MM.1S (cell line): ENCODE measurements at regions not wholly inside any gene's neighbourhood (a gene's known extent, or its start where the extent isn't known, plus 50 kb on each side); places are given as distances from the start of the nearest gene placed in this dataset.

Experiments
- DNase-seq: peaks from one replicate; pipeline ENCODE4 v3.0.0-alpha.2; 2015
- H2AFZ ChIP-seq: fragments of 300-600 bp; sonication (generic); 2 replicates; pipeline ENCODE4 v1.6.0; 2016; ENCODE audit warnings: antibody characterized with exemption, low read length
- H3F3A ChIP-seq: fragments of 300-600 bp; sonication (generic); 2 replicates; pipeline ENCODE4 v1.6.1; 2016; ENCODE audit warnings: mild to moderate bottlenecking, antibody characterized with exemption, low read length, moderate library complexity, mixed read lengths; ENCODE audit not compliant: insufficient read depth
- H3K27ac ChIP-seq: fragments of 300-600 bp; sonication (generic); 2 replicates; pipeline ENCODE4 v1.5.1; 2016; ENCODE audit warnings: mild to moderate bottlenecking, low read length
- H3K27me3 ChIP-seq: fragments of 300-600 bp; sonication (generic); replicated peaks from 2 replicates; pipeline ENCODE4 v1.6.0; 2016; ENCODE audit warnings: low read length; ENCODE audit not compliant: insufficient read depth
- H3K36me3 ChIP-seq: fragments of 300-600 bp; sonication (generic); replicated peaks from 2 replicates; pipeline ENCODE4 v1.6.1; 2016; ENCODE audit warnings: mild to moderate bottlenecking, low read length, mixed read lengths; ENCODE audit not compliant: insufficient read depth
- H3K4me1 ChIP-seq: fragments of 300-600 bp; sonication (generic); 2 replicates; pipeline ENCODE4 v1.6.1; 2016; ENCODE audit warnings: low read length, mixed read lengths
- H3K4me2 ChIP-seq: fragments of 300-600 bp; sonication (generic); 2 replicates; pipeline ENCODE4 v1.6.0; 2016; ENCODE audit warnings: low read depth, low read length
- H3K4me3 ChIP-seq: fragments of 300-600 bp; sonication (generic); 2 replicates; pipeline ENCODE4 v1.5.1; 2016; ENCODE audit warnings: low read length, mixed read lengths
- H3K79me2 ChIP-seq: fragments of 300-600 bp; sonication (generic); 2 replicates; pipeline ENCODE4 v1.6.1; 2016; ENCODE audit warnings: mixed run types, low read length, mixed read lengths
- H3K9ac ChIP-seq: fragments of 300-600 bp; sonication (generic); 2 replicates; pipeline ENCODE4 v1.6.1; 2016; ENCODE audit warnings: low read length, mixed read lengths
- H3K9me2 ChIP-seq: fragments of 300-600 bp; sonication (generic); replicated peaks from 2 replicates; pipeline ENCODE4 v1.6.1; 2016; ENCODE audit warnings: mild to moderate bottlenecking, low read length, mixed read lengths; ENCODE audit not compliant: insufficient read depth
- H3K9me3 ChIP-seq: fragments of 300-600 bp; sonication (generic); replicated peaks from 2 replicates; pipeline ENCODE4 v1.6.1; 2016; ENCODE audit warnings: mild to moderate bottlenecking, low read length, mixed read lengths; ENCODE audit not compliant: insufficient read depth
- H4K20me1 ChIP-seq: fragments of 300-600 bp; sonication (generic); 2 replicates; pipeline ENCODE4 v1.6.1; 2016; ENCODE audit warnings: mild to moderate bottlenecking, low read length, moderate library complexity, mixed read lengths; ENCODE audit not compliant: insufficient read depth
- EZH2 ChIP-seq: fragments of 300-600 bp; sonication (generic); optimal IDR thresholded peaks from 2 replicates; pipeline ENCODE3; 2017; ENCODE audit warnings: low read depth, mild to moderate bottlenecking, antibody characterized with exemption, low read length, mixed read lengths
- EZH2phosphoT487 ChIP-seq: fragments of 300-600 bp; sonication (generic); IDR thresholded peaks from 2 replicates; pipeline ENCODE4 v1.6.1; 2018; ENCODE audit warnings: antibody characterized with exemption, low read length
- TF ChIP-seq, protein P1 (sequence below): fragments of 300-600 bp; sonication (generic); IDR thresholded peaks from 2 replicates; pipeline ENCODE4 v1.5.1; 2016; ENCODE audit warnings: antibody characterized with exemption, low read length, mixed read lengths

DNA sequence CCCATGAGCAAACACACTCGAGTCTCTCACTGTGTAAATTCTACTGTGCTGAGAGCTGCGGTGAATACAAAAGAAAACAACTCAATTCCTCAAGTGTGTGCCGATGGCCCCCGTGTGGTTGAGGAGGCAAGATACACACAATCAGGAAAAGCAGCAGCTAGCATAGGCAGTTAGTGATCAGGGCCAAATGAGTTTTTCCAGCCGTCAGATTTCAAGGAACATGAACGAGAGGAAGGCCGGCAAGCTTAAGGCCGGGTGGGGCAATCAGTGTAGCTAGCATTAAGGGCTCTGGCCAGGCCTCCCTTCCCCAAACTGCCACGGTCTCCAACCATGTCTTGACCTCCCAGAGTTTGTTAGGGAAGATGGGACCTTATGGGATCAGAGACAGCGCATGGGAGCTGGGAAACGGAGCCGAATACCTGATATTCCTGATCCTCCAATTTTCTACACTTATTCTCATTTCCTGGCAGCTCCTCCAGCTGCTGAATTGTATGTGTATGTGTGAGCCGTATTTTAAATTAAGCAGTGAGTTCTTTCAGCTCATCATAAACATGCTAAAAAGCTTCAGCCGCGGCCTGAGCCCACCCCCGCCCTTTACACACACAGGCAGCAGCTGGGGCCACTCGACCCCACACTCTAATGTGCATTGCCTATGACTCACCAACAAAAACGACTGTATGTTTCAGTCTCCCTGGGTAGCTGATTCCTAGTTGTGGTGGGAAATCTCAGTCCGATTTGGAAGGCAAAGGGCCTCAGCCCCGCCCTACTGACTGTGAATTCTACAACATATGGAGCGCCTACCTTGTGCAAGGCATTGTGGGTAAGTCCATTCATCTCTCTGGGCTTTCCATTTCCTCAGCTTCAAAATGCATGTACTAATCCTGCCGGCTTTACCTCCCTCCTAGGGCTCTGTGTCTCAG lies 59.9 kb downstream of the RTL9 start:
- H3K9ac ChIP-seq: no peak overlapping the region
- peak; percentile 19 for DNase-seq
- no peaks in the 10 kb centered on the region for H3K27me3 ChIP-seq

DNA sequence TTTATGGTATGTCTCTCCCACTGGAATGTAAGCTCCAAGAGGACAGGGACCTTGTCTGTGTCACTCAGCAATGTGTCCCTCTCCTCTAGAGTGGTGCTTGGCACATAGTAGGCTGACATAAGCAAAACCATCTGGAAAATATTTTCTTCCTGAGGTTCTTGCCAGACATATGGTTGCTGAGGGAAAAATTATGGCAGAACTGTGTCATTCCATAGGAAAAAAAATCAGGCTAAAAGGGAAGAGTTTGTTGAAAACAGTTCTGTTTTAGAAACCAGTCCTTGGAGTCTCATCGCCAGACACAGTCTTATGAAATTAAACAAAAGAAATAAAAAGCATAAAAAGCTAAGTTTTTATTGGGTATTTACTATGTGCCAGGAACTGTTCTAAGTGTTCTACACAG lies 60.9 kb downstream of the RTL9 start:
- Histone ChIP-seq H3K36me3 (no peaks in the 10 kb centered on the region), H3F3A (peaks cover 11% of the 10 kb centered on the region), H2AFZ (no peak overlapping the region), H3K4me3 (no peak overlapping the region), H3K4me2 (no peak overlapping the region), H3K79me2 (no peaks in the 10 kb centered on the region), H3K9me3 (no peaks in the 10 kb centered on the region), H4K20me1 (no peaks in the 10 kb centered on the region), H3K4me1 (peaks cover 14% of the 10 kb centered on the region), H3K27me3 (no peaks in the 10 kb centered on the region), H3K9ac (no peak overlapping the region), H3K27ac (no peak overlapping the region), H3K9me2 (no peaks in the 10 kb centered on the region)
- no peak for DNase-seq
- no peak for TF ChIP-seq EZH2phosphoT487

More for the DNA sequence above, 59.9 kb downstream of the RTL9 start:
- Histone ChIP-seq H3K9me2 (no peaks in the 10 kb centered on the region), H3K4me3 (no peak overlapping the region), H3K4me2 (no peak overlapping the region), H3F3A (peaks cover 21% of the 10 kb centered on the region), H3K9me3 (no peaks in the 10 kb centered on the region), H2AFZ (no peak overlapping the region), H3K79me2 (no peaks in the 10 kb centered on the region), H3K4me1 (peaks cover 23% of the 10 kb centered on the region), H4K20me1 (no peaks in the 10 kb centered on the region), H3K27ac (no peak overlapping the region), H3K36me3 (no peaks in the 10 kb centered on the region)
- TF ChIP-seq EZH2phosphoT487: no peak
- TF ChIP-seq, protein P1, sequence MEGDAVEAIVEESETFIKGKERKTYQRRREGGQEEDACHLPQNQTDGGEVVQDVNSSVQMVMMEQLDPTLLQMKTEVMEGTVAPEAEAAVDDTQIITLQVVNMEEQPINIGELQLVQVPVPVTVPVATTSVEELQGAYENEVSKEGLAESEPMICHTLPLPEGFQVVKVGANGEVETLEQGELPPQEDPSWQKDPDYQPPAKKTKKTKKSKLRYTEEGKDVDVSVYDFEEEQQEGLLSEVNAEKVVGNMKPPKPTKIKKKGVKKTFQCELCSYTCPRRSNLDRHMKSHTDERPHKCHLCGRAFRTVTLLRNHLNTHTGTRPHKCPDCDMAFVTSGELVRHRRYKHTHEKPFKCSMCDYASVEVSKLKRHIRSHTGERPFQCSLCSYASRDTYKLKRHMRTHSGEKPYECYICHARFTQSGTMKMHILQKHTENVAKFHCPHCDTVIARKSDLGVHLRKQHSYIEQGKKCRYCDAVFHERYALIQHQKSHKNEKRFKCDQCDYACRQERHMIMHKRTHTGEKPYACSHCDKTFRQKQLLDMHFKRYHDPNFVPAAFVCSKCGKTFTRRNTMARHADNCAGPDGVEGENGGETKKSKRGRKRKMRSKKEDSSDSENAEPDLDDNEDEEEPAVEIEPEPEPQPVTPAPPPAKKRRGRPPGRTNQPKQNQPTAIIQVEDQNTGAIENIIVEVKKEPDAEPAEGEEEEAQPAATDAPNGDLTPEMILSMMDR: peak; percentile 51

DNA sequence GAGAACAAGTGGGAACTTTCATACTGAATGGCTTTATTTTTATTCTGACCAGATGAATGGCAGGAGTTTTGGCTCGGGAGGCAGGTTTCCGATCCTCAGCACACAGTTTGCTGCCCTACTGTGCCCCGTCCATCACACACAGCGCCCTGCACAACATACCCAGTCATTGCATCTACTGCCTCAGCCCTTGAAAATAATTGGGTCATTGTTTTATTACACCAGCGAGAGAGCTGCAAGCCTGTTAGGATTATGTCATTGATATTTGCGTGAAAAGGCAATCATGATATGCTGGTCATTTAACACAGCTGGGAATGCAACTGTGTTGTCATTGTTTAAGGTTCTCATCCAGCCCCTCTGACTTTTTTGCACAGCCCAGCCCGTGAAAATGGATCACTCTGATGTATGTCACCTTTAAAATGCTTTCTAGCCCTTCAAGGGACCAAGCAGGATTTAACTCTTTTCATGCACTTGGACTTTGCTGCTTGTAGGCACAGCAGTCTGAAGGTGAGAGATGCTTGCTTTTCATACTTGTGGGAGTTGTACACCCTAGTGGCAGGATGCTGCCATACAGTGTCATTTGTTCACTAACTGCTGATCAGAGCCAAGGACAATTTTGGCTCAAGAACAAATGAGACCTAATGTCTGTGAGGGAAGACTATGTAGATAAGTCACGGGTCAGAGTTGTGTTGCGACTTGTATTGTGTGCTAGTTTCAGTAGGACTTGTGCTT lies 62.3 kb downstream of the RTL9 start:
- H3K79me2 ChIP-seq: no peaks in the 10 kb centered on the region
- no peaks in the 10 kb centered on the region for H3K27me3 ChIP-seq
- DNase-seq: peak; percentile 23
- H3K4me3 ChIP-seq: no peak overlapping the region
- H3F3A ChIP-seq: no peaks in the 10 kb centered on the region
- H2AFZ ChIP-seq: no peak overlapping the region
- TF ChIP-seq, protein P1: peak; percentile 48
- TF ChIP-seq EZH2phosphoT487: no peak
- TF ChIP-seq EZH2: no peak
- H3K36me3 ChIP-seq: no peaks in the 10 kb centered on the region
- H3K9ac ChIP-seq: no peak overlapping the region
- H3K4me2 ChIP-seq: no peak overlapping the region
- no peaks in the 10 kb centered on the region for H3K9me3 ChIP-seq
- H3K27ac ChIP-seq: no peak overlapping the region
- no peaks in the 10 kb centered on the region for H4K20me1 ChIP-seq
- H3K4me1 ChIP-seq: peaks cover 3% of the 10 kb centered on the region
- H3K9me2 ChIP-seq: no peaks in the 10 kb centered on the region
